ENCODE measurements at regions not wholly inside any gene's neighbourhood (a gene's known extent, or its start where the extent isn't known, plus 50 kb on each side); places are given as distances from the start of the nearest gene placed in this dataset.

DNA sequence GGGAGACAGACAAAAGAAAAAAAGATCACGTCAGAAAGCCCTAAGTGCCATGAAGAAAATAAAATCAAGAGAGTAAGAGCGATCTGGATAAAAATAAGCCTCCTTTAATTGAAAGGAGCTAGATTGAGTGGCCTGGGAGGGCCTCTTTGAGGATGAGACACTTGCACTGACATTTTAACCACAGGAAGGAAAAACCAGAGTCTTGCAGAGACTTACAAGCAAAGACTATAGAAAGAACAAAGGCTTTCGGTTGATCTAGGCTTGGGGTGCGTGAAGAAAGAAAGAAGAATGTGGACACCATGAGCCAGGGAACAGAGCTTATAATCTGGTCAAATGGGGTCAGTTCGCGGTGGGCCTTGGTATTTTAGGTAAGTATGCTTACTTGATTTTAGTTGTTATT, 342.7 kb downstream of the COG6 start:
- TF ChIP-seq, protein P1, sequence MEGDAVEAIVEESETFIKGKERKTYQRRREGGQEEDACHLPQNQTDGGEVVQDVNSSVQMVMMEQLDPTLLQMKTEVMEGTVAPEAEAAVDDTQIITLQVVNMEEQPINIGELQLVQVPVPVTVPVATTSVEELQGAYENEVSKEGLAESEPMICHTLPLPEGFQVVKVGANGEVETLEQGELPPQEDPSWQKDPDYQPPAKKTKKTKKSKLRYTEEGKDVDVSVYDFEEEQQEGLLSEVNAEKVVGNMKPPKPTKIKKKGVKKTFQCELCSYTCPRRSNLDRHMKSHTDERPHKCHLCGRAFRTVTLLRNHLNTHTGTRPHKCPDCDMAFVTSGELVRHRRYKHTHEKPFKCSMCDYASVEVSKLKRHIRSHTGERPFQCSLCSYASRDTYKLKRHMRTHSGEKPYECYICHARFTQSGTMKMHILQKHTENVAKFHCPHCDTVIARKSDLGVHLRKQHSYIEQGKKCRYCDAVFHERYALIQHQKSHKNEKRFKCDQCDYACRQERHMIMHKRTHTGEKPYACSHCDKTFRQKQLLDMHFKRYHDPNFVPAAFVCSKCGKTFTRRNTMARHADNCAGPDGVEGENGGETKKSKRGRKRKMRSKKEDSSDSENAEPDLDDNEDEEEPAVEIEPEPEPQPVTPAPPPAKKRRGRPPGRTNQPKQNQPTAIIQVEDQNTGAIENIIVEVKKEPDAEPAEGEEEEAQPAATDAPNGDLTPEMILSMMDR (IDR thresholded peaks at IDR 0.05; ENCODE audit: low read depth, low read length, poor library complexity, severe bottlenecking), result no peak
- no peak for TF ChIP-seq EZH2phosphoT487 (IDR thresholded peaks at IDR 0.05; ENCODE audit: borderline replicate concordance, low read length)
